ENCODE measurements at regions not wholly inside any gene's neighbourhood (a gene's known extent, or its start where the extent isn't known, plus 50 kb on each side); places are given as distances from the start of the nearest gene placed in this dataset.
"Not testable (repeated sequence)": the region's sequence is repeated elsewhere in the genome, so short reads cannot be mapped to it uniquely, and the experiment has no call there.

DNA sequence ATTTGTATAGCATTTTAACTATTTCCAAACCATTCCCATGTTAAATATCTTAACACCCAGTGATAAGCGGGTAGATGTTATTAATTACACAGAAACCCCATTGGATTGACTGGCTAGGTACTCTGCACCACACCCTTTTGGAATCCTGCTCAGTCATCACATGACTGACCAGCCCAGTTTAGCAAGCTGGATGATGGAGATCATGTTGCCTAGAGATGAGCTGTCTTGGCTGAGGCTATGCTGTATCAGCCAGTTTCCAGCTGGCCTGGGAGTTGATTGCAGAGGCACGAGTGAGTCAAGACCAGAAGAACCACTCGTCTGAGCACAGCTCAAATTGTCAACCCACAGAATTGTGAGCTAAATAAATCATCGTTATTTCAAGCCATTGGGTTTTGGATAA lies 124.6 kb downstream of the ZNF621 start:
- no peak for DNase-seq

DNA sequence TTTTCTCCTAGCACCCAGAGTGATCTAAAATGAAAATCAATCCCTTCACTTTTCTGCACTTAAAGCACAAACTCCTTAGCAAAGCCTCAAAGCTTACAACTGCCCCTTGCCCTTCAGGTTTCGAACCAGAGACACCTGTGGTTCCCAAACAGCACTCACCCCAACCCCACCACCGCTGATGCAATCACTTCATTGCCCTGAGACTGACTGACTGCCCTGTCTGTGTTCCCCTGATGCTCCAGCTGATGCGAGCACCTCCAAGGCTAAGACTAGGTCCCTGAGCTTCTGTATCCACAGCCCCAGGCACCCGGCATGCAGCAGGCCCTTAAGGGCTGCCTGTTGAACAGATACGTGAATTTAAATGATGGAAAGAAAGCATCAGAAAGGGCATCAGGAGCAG lies 127.3 kb downstream of the ZNF621 start:
- DNase-seq: no peak

GRCh38 chr3:40653001-40653400 lies 128.2 kb downstream of the ZNF621 start:
- no peak for DNase-seq

DNA sequence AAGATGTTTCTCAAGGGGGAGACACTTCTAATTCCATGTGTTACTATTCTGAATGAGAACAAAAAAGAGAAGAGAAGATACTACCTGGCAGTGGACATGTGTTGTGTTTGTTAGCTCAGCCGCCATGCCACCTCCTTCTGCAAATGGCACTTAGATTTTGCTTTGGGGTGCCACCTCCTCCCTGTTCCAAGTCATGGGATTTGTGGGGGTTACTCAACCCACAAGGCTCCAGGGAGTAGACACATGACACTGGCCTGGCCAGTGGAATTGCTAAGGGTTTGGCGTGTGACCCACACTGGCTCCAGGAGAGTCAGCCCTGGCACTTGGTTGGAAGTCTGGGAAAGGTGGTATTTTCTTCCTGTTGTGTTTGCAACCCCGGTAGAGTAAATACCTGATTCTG lies 129.1 kb downstream of the ZNF621 start:
- DNase-seq: no peak

- no peak for DNase-seq
These were observed 130.8 kb downstream of the ZNF621 start for GRCh38 chr3:40655551-40655950.

- no peak for DNase-seq
These were observed 132.9 kb downstream of the ZNF621 start for GRCh38 chr3:40657623-40658022.

- no peak for DNase-seq
These were observed 133.5 kb downstream of the ZNF621 start for GRCh38 chr3:40658305-40658704.

DNA sequence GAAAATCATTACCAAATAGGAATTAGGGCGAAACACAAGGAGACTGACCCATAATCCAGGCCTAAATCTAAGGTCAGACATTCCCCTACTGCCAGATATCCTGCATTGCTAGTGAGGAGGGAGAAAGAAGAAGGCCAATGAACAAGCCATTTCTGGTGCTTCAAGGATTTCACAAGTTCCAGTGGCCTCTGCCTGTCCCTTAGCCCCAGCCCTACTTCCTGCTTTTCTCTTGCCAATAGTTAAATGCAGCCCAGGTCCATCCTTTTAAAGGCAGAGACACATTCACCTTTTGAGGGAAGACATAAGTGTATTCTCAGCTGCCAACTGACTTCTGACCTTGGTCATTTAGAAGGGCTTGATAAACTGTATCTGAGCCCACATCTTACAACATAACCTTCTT lies 135.8 kb downstream of the ZNF621 start:
- no peak for DNase-seq

DNA sequence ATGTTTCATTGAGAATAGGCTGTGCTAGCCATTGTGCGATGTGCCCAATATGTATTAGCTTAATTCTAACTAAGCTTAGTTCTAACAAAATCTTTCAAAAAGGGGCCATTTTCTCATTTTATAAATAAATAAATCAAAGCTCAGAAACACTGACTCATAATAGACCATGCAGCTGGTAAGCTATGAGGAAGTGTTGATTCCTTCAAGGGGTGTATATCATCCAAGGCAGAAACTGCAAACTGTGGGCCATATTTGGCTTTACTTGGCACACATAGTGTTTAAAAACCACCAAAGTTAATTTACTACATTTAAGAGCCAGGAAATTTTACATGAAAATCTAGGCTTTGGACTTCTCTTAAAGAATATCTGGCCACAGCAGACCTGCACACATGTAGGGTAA lies 136.5 kb downstream of the ZNF621 start:
- DNase-seq: no peak

GRCh38 chr3:40663280-40663679 lies 138.5 kb downstream of the ZNF621 start:
- DNase-seq: no peak

GRCh38 chr3:40669176-40669575 lies 144.4 kb downstream of the ZNF621 start:
- DNase-seq: no peak

DNA sequence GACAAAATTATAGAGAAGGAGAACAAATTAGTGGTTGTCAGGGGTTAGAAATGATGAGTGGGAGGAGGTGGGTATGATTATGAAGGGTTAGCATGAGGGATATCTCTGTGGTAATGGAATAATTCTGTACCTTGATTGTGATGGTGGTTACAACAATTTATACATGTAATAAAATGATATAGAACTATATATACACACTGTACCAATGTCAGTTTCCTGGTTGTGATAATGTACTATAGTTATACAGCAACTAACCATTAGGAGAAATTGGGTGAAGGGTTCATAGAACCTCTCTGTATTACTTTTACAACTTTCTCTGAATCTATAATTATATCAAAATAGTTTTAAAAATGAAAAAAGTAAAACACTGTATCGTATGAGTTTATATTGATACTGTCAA lies 148.1 kb downstream of the ZNF621 start:
- DNase-seq: no peak

DNA sequence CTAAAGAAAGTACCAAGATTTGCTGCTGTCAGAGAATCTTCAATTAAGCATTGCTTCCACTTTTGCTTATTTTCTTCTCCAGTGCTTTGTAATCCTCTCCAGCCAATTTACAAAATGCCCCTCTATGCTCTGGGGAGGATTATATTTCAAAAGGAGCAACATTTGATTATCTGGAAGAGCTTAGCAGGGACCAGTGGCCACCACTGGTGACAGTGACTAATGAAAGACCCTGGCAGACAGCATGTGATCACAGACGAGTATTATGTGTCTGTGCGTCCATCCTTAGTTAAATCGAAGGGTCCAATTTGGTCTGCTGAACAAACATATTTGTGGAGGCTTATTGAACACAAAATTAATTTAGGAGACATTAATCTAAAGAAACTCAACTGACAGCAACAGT lies 152.6 kb downstream of the ZNF621 start:
- no peak for DNase-seq

DNA sequence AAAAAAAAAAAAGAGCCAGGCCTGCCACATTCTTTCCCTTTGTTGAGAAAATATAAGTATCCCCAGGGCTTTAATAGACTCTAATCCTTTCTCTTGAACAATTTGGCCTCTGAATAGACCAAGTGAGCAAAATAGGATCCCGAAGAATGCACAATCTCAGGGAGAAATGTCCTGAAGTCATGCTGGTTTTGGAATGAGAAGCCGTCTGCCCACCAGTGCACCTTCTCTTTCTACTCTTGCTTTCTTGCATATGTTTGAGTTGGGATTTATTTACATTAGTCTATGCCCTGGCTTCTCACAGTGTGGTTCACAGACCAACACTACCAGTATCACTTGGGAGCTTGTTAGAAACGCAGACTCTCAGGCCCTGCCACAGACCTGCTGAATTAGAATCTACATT lies 153.0 kb downstream of the ZNF621 start:
- no peak for DNase-seq

GRCh38 chr3:40679290-40679689 lies 154.5 kb downstream of the ZNF621 start:
- DNase-seq: no peak

DNA sequence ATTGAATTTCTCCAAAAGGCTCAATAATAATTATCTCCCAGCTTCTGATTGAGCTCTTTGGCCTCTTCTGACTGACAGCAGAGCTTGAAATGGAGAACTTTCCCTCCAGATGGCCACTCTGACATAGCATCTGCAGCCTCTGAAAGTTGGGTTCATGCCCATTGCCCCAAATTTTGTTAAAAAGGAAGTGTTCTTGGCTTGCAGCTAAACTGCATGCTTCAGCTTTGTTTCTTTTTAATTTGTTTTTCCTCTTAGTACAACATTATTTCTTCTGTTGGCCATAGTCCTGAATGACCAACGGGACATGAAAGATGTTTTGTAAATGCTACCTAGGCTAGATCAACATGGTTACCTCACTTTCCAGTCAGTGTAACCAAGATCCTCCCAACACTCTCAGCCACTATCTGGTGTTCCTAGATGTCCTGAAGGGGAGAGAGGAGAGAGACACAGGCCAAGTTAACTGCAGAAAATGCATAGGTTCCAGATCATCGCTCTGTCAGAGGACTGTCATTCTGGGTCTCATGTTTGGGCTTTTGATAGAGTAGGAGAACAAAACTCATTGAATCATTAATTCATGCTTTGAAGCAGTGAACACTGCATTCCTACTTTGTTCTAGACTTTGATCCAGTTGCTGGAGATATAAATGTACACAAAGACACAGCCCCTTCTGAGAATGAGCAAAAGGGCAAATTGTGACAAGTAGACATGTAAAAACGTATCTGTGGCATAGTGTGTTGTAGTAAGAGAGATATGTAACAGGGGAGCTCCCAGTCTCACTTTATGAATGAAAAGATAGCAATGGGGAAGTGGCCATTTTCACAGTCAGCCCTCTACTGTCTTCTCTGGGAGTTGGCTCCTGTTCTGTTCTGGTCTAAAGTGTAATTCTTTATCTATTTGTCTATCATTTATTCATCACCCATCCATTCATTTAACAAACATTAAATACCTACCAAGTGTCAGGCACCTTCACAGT lies 156.2 kb downstream of the ZNF621 start:
- DNase-seq: no peak

DNA sequence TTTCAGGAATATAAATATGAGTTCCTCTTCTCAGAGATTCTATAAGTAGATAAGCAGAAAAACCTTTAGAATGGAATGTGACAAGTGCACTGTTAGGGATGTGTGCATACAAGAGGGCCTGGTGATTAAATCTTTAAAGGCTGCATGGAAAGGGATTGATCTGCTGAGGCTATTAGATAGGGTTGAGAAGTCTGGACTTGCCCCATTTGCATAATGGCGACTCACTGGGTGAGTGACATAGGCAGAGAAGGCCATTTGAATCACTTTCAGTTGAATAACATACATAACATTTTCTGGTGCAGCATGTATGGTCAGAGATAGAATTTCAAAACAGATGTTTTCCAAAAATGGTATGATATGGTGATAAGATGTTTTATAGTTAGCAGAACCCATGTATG lies 156.9 kb downstream of the ZNF621 start:
- peak; percentile 65 for DNase-seq

DNA sequence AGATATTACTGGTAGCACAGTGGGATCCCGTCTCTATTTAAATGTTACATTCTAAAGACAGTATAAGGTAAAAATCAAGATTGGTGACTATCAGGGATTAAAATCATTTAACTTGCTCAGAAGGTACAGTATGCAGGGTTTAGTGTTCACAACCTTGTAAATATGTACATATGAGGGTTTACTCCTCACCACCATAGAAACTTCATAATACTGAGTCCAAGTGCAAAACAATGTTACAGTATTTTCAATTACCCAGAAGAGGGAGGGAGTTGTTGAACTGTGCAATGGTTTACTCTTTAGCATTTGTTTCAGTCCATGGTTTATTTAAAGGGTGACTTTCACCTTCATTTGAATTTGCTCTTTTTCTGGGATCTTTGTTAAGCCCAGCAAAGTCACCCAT lies 165.1 kb downstream of the ZNF621 start:
- no peak for DNase-seq

GRCh38 chr3:40690749-40691451 lies 166.1 kb downstream of the ZNF621 start:
- no peak for DNase-seq

- peak; percentile 86 for DNase-seq
These were observed 166.7 kb downstream of the ZNF621 start for GRCh38 chr3:40691452-40691861.

DNA sequence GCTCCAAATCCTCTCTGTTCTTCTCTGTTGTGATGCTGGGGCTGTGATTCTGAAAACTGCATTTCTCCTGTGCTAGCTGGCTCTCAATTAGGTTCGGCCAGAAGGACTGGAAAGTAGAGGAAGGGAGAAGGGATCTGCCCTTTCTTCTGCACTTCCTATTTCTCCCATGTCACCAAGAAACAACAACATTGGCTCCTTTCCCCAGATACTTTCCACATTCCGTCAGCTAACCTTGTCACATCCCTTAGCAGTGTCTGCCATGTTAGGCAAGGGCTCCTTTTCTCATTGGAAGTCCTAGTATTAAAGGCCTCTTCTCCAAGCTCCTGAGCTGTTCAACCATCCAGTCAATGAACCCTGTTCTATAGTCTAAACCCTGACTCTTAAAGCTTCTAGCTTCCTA lies 171.1 kb downstream of the ZNF621 start:
- no peak for DNase-seq

- not testable (repeated sequence) for DNase-seq
These were observed 173.9 kb downstream of the ZNF621 start for GRCh38 chr3:40698611-40699010.

DNA sequence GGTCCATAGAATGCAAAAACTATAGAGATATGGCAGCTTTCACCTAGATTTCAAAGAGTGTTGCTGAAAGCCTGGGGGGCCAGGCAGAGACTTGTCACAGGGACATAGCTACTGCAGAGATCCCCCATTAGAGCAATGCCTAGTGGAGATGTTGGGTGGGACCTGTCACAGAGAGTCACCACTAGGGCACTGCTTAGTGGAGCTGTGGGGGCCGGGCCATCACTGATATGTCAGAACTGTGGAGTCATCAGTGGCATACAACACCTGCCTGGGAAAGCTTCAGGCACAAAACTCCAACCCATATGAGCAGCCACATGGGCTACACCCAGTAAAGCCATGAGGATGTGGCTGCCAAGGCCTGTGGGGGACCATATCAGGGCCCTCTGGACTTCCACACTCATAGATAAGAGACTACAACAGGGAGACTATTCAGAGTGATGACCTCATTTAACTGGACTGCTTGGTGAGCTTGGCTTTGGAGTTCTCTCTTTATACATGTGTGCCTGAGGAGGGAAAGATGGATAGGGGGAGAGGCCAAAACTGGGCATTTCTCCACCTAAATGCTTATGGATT lies 176.3 kb downstream of the ZNF621 start:
- DNase-seq: no peak

DNA sequence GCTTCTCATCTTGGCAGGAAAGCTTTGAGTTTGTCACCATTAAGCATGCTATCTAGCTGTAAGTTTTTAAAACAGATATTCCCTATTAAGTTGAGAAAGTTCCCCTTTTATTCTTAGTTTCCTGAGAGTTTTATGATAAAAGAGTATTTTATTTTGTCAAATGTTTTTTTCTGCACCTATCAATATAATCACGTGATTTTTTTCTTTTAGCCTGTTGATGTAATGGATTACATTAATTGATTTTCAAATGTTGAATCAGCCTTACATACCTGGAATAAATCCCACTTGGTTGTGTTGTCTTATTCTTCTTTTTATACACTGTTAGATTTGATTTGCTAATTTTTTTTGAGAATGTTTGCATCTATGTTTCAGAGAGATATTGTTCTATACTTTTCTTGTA lies 179.5 kb downstream of the ZNF621 start:
- no peak for DNase-seq

All from islet precursor cell (in vitro differentiated cells).